A172 (cell line): ENCODE measurements at regions not wholly inside any gene's neighbourhood (a gene's known extent, or its start where the extent isn't known, plus 50 kb on each side); places are given as distances from the start of the nearest gene placed in this dataset.
"Not testable (repeated sequence)": the region's sequence is repeated elsewhere in the genome, so short reads cannot be mapped to it uniquely, and the experiment has no call there.

Experiments
- DNase-seq: peaks from one replicate; pipeline ENCODE4 v3.0.0-alpha.2; 2015; ENCODE audit warnings: low spot score

- DNase-seq, result peak; percentile 99
Observed at GRCh38 chr1:244322791-244323521, 128.8 kb downstream of the ADSS2 start.

DNA sequence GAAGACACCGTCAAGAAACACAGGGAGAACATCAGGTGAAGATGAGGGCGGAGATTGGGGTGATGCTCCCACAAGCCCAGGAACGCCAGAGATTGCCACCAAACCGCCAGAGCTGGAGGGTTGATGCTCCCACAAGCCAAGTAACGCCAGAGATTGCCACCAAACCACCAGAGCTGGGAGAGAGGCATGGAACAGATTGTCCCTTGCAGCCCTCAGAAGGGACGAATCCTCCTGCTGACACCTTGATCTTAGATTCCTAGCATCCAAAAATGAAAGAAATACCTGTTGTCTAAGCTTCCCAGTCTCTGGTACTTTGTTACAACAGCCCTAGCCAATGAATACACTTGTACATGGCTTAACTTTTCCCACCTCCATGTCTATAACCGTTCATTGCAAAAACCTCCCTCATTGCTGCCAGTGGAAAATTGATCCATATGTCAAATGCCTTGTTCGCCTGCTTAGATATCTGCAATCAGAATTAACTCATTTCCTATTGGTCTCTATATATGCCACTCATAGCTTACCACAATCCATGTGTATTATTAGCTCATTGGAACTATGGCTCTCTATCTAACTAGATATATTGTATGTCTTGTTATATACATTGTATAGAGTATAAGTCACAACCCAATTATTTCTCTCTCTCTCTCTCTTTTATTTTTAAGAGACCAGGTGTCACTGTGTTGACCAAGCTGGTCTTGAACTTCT, 127.4 kb downstream of the ADSS2 start:
- no peak for DNase-seq

DNA sequence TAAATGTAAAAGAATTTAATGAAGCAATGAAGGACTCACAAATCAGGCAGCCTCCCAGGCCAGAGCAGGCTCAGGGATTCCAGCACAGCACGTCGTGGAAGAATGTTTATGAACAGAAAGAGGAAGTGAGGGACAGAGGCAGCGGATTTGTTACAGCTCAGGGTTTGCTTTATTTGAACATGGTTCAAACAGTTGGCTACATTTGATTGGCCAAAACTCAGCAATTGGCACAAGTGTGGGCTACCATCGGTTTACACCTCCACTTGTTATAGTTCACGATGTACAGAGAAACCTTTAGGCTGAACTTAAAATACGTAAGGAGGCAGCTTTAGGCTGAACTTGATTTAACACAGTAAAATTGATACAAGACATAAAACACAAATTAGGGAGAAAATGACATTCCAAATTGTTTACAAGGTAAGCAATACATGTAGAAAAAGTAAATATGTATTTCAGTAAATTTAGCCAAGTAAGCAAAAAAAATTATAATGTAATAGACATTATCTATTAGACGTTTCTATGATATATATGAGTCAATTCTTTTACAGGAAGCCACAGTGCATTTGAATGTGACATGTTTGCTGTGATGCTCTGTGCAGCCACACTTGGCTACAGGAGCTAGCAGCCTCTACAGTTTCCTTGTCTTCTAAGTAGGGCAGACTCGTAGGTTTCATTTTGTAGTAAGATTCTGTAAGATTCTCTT, 126.5 kb downstream of the ADSS2 start:
- DNase-seq, result no peak

DNA sequence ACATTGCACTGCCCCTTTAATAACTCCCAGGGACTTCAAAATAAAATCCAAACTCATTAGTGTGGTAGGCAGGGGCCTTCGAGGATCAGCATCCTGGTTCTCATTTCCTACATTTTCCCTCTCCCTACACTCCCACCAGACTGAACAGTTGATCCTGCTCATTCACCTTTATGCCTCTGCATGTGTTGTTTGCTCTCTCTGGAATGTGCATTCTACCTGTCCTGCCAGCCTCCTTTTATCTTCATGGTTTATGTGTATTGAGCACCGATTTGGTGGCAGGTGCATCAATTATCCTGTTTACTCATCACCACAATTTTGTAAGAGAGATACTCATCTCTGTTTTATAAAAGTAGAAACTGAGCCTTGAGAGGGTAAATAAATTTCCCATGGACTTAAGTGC, 125.0 kb downstream of the ADSS2 start:
- no peak for DNase-seq

DNA sequence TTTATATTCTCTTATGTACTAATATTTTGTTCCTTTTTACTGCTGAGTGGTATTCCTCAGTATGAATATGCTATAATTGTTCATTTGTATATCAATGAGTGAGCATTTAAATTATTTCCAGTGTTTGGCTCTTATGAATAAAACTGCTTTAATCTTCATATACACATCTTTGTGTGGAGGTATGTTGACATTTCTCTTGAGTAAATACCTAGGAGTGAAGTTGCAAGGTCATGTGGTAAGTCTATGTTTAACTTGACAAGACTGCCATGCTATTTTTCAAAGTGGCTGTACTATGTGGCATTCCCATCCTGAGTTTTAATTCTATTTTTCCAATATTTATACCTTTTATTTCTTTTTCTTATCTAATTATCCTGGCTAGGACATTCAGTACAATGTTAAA, 124.2 kb downstream of the ADSS2 start:
- no peak for DNase-seq

GRCh38 chr1:244328476-244328875, 123.2 kb downstream of the ADSS2 start:
- DNase-seq, result no peak

DNA sequence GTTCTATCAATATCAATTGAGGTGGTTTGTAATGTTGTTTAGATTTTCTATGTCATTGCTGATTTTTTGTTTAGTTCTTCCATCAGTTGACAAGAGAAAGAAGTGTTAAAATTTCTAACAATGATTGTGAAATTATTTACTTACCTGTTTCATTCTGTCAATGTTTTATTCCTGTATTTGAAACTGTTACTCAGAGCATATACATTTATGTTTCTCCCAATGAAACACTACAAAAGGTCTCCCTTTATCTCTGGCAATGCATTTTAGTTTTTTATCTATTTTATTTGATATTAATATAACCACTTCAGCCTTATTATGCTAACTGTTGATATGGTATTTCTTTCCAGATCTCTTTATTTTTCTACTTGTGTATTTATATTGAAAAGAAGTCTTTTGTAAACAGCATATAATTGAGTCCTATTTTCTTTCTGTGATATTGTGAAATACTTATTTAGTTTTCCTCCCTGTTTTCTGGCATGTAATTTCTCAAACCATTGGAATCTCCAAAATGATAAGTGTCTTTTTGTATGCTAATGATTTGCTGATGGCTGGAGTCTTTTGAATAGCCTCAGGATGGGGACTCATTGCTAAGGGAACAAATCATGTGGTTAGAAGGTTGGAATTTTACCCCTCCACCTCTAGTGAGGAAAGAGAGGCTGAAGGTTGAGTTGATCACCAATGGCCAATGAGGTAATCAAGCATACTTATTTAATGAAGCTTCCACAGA, 122.0 kb downstream of the ADSS2 start:
- no peak for DNase-seq

- DNase-seq, result no peak
Observed at GRCh38 chr1:244330318-244330625, 121.4 kb downstream of the ADSS2 start.

DNA sequence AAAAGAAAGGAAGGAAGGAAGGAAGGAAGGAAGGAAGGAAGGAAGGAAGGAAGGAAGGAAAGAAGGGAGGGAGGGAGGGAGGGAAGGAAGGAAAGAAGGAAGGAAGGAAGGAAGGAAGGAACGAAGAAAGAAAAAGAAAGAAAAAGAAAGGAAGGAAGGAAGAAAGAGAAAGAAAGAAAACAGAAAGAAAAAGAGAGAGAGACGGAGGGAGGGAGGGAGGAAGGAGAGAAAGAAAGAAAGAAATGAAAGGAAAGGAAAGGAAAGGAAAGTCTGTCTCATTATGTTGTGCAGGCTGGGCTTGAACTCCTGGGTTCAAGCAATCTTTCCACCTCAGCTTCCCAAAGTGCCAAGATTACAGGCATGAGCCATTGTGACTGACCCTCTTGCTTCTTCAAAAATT, 118.9 kb downstream of the ADSS2 start:
- DNase-seq, result not testable (repeated sequence)

- DNase-seq, result not testable (repeated sequence)
Observed at GRCh38 chr1:244334315-244334714, 117.4 kb downstream of the ADSS2 start.

GRCh38 chr1:244334842-244335241, 116.9 kb downstream of the ADSS2 start:
- DNase-seq, result not testable (repeated sequence)

GRCh38 chr1:244335456-244335855, 116.3 kb downstream of the ADSS2 start:
- DNase-seq, result no peak

GRCh38 chr1:244336232-244336899, 115.3 kb downstream of the ADSS2 start:
- no peak for DNase-seq

DNA sequence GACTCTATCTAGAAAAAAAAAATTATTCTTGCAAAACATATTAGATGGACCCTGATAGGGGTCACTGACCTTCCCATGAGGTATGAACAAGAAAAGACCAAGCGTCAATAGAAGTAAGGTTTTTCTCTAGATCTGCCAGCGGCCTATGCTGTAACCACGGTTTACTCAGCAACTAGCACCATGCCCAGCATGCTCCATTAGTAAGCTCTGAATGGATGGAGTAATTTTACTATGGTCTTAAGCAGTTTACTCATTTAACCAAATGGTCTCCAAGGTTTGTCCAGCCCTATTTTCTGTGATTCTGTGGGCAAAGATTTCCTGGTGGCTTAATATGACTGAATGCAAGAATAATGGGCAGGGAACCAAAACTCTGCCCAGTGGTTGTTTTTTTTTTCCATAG, 113.9 kb downstream of the ADSS2 start:
- DNase-seq, result no peak

GRCh38 chr1:244339073-244339692, 112.5 kb downstream of the ADSS2 start:
- DNase-seq, result no peak

GRCh38 chr1:244339776-244340175, 111.9 kb downstream of the ADSS2 start:
- DNase-seq, result no peak

- no peak for DNase-seq
Observed at GRCh38 chr1:244340396-244340795, 111.3 kb downstream of the ADSS2 start.

- DNase-seq, result peak; percentile 88
Observed at GRCh38 chr1:244341455-244342450, 110.0 kb downstream of the ADSS2 start.

- no peak for DNase-seq
Observed at GRCh38 chr1:244344001-244344400, 107.7 kb downstream of the ADSS2 start.
